ENCODE measurements at regions not wholly inside any gene's neighbourhood (a gene's known extent, or its start where the extent isn't known, plus 50 kb on each side); places are given as distances from the start of the nearest gene placed in this dataset.

GRCh38 chr4:101630319-101630986 lies 160.1 kb upstream of the BANK1 start:
- TF ChIP-seq, protein P1, sequence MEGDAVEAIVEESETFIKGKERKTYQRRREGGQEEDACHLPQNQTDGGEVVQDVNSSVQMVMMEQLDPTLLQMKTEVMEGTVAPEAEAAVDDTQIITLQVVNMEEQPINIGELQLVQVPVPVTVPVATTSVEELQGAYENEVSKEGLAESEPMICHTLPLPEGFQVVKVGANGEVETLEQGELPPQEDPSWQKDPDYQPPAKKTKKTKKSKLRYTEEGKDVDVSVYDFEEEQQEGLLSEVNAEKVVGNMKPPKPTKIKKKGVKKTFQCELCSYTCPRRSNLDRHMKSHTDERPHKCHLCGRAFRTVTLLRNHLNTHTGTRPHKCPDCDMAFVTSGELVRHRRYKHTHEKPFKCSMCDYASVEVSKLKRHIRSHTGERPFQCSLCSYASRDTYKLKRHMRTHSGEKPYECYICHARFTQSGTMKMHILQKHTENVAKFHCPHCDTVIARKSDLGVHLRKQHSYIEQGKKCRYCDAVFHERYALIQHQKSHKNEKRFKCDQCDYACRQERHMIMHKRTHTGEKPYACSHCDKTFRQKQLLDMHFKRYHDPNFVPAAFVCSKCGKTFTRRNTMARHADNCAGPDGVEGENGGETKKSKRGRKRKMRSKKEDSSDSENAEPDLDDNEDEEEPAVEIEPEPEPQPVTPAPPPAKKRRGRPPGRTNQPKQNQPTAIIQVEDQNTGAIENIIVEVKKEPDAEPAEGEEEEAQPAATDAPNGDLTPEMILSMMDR (conservative IDR thresholded peaks at IDR 0.05; ENCODE audit: low read depth, low read length), result no peak
- TF ChIP-seq EZH2 (IDR thresholded peaks at IDR 0.05; ENCODE audit: borderline replicate concordance, low read depth, low read length, poor library complexity, severe bottlenecking), result no peak

All from A673 (cell line).